HepG2 (cell line): ENCODE measurements at regions not wholly inside any gene's neighbourhood (a gene's known extent, or its start where the extent isn't known, plus 50 kb on each side); places are given as distances from the start of the nearest gene placed in this dataset.

Source experiments
- ATAC-seq: fragments of 200-7000 bp; cut with Tn5 transposase; 3 replicates; pipeline ENCODE4 v1.9.1; 2020; ENCODE audit warnings: mild to moderate bottlenecking, moderate library complexity
- BruUV-seq: library from RNA; stranded (reverse); fragments of 400-500 nt; replicated peaks from 2 replicates; lab custom pipeline; 2021; lab: Mats Ljungman, UMichigan
- CTCF ChIA-PET: fragments of 300-600 bp; formaldehyde crosslinking; extraction: SDS; loops from one replicate; lab custom pipeline; 2021; ENCODE audit warnings: low total read pairs, inconsistent platforms, low intra/inter-chr PET ratio; lab: Yijun Ruan, JAX
- POLR2A ChIA-PET: fragments of 350-600 bp; sonication (Branson Sonifier 250); formaldehyde crosslinking; loops from one replicate; lab custom pipeline; 2020; ENCODE audit warnings: antibody characterized with exemption, inconsistent platforms; lab: Yijun Ruan, JAX
- DNase-seq: peaks from one replicate; pipeline ENCODE4 v3.0.0-alpha.2; 2015; ENCODE audit warnings: low spot score
- FAIRE-seq: peaks from 3 replicates; lab custom pipeline; 2011; peaks lifted over from hg19 to GRCh38; lab: Jason Lieb, UNC
- H2AFZ ChIP-seq: one replicate; pipeline ENCODE4 v1.6.1; 2011; ENCODE audit warnings: low read length, inconsistent platforms
- H3K27ac ChIP-seq: fragments of 300-600 bp; 3 replicates; pipeline ENCODE4 v1.8.0; 2011; ENCODE audit warnings: mixed run types, mild to moderate bottlenecking, mixed read lengths, low read length, inconsistent platforms; ENCODE audit not compliant: insufficient read depth; ENCODE audit errors: extremely low read length
- H3K27me3 ChIP-seq, 2 experiments: fragments of 200-600 bp in 1 of 2; 2 replicates in 1 of 2; 3 replicates in 1 of 2; pipeline versions ENCODE4 v1.6.0 to v1.8.0; 2011; ENCODE audit warnings: low read length in 2 of 2, mild to moderate bottlenecking in 2 of 2, moderate library complexity in 2 of 2, inconsistent platforms in 1 of 2; ENCODE audit not compliant: insufficient read depth in 2 of 2, control insufficient read depth in 1 of 2
- H3K36me3 ChIP-seq, 2 experiments: fragments of 200-600 bp in 1 of 2; replicated peaks in 1 of 2; 2 replicates in 1 of 2; 3 replicates in 1 of 2; pipeline versions ENCODE4 v1.5.1 to v1.8.0; 2011; ENCODE audit warnings: low read length in 2 of 2, inconsistent platforms in 1 of 2; ENCODE audit not compliant: insufficient read depth in 2 of 2, control insufficient read depth in 1 of 2
- H3K4me1 ChIP-seq: 2 replicates; pipeline ENCODE4 v1.5.1; 2012; ENCODE audit warnings: low read length, inconsistent platforms; ENCODE audit not compliant: insufficient read depth
- H3K4me2 ChIP-seq: 2 replicates; pipeline ENCODE4 v1.6.0; 2011; ENCODE audit warnings: low read depth, low read length, inconsistent platforms
- H3K4me3 ChIP-seq, 3 experiments: fragments of 200-600 bp in 1 of 3; sonication (generic), shearing (Covaris generic) in 1 of 3; replicated peaks in 1 of 3; 2 replicates each; pipeline ENCODE4 v1.5.1; 2011 to 2016; ENCODE audit warnings: low read length in 3 of 3, inconsistent platforms in 2 of 3, low read depth in 2 of 3, mild to moderate bottlenecking in 2 of 3, control low read depth in 1 of 3, mixed read lengths in 1 of 3; ENCODE audit not compliant: insufficient read depth in 1 of 3
- H3K79me2 ChIP-seq: one replicate; pipeline ENCODE4 v1.6.1; 2011; ENCODE audit warnings: low read length, inconsistent platforms; ENCODE audit not compliant: insufficient read depth
- H3K9ac ChIP-seq: 2 replicates; pipeline ENCODE4 v1.6.0; 2011; ENCODE audit warnings: mild to moderate bottlenecking, low read depth, low read length, inconsistent platforms; ENCODE audit not compliant: insufficient read depth
- H3K9me3 ChIP-seq: 2 replicates; pipeline ENCODE4 v1.5.1; 2012; ENCODE audit warnings: mild to moderate bottlenecking, low read length
- H4K20me1 ChIP-seq: 2 replicates; pipeline ENCODE4 v1.6.0; 2011; ENCODE audit warnings: inconsistent platforms, mild to moderate bottlenecking, low read length, moderate library complexity; ENCODE audit not compliant: insufficient read depth
- ARNT ChIP-seq: fragments of 450-650 bp; IDR thresholded peaks from 2 replicates; pipeline ENCODE4 v1.6.1; 2017
- CBX5 ChIP-seq: sonication (generic); formaldehyde crosslinking; IDR thresholded peaks from 2 replicates; pipeline ENCODE4 v1.4.0; 2020; ENCODE audit warnings: missing genetic modification reagents, borderline replicate concordance
- HOXA5 ChIP-seq: sonication (generic); formaldehyde crosslinking; IDR thresholded peaks from 2 replicates; pipeline ENCODE4 v1.4.0; 2020; ENCODE audit warnings: missing genetic modification reagents
- MBD4 ChIP-seq: IDR thresholded peaks from 2 replicates; pipeline ENCODE4 v1.6.1; 2012; ENCODE audit warnings: low read length, inconsistent platforms, borderline replicate concordance
- MTF1 ChIP-seq: sonication (generic); formaldehyde crosslinking; IDR thresholded peaks from 2 replicates; pipeline ENCODE4 v1.5.0; 2020; ENCODE audit warnings: missing genetic modification reagents
- NFYC ChIP-seq: IDR thresholded peaks from 2 replicates; pipeline ENCODE4 v1.6.1; 2016; ENCODE audit warnings: missing genetic modification reagents, missing compliant biosample characterization
- RAD51 ChIP-seq: fragments of 450-650 bp; IDR thresholded peaks from 2 replicates; pipeline ENCODE4 v1.6.1; 2016; ENCODE audit warnings: borderline replicate concordance
- RBM22 ChIP-seq: fragments of 200-400 bp; formaldehyde crosslinking; optimal IDR thresholded peaks from 2 replicates; pipeline ENCODE3; 2017; ENCODE audit warnings: mild to moderate bottlenecking, low read length, moderate library complexity
- SNAPC2 ChIP-seq: sonication (generic); formaldehyde crosslinking; IDR thresholded peaks from 2 replicates; pipeline ENCODE4 v1.8.1; 2022; ENCODE audit warnings: mild to moderate bottlenecking, missing genetic modification reagents
- STAT5B ChIP-seq: sonication (generic); formaldehyde crosslinking; IDR thresholded peaks from 2 replicates; pipeline ENCODE4 v1.4.0; 2020; ENCODE audit warnings: missing genetic modification reagents
- ZNF225 ChIP-seq: sonication (generic); formaldehyde crosslinking; IDR thresholded peaks from 2 replicates; pipeline ENCODE4 v1.4.0; 2020; ENCODE audit warnings: mild to moderate bottlenecking, missing genetic modification reagents
- ZNF44 ChIP-seq: sonication (generic); formaldehyde crosslinking; IDR thresholded peaks from 2 replicates; pipeline ENCODE4 v1.5.1; 2020; ENCODE audit warnings: mild to moderate bottlenecking, missing genetic modification reagents
- ZNF556 ChIP-seq: sonication (generic); formaldehyde crosslinking; IDR thresholded peaks from 2 replicates; pipeline ENCODE4 v1.4.0; 2020; ENCODE audit warnings: mild to moderate bottlenecking, missing genetic modification reagents, borderline replicate concordance
- WGBS: methylation state at CpG from one replicate; pipeline ENCODE4 v1.1.6; 2017; ENCODE audit warnings: low lambda C conversion rate; 5-methylcytosine and 5-hydroxymethylcytosine counted together
- in situ Hi-C: cut with HindIII; loops from 2 replicates; pipeline ENCODE4 v1.10.0; 2017; ENCODE audit warnings: low pct_unique_long_range_greater_than_20kb; ENCODE audit not compliant: extremely low pct_ligation_motif_present
- intact Hi-C: fragments of 100-400 bp; cut with micrococcal nuclease; formaldehyde crosslinking; loops from one replicate; pipeline ENCODE4 v1.10.0; 2022; ENCODE audit not compliant: unreplicated experiment
- TF ChIP-seq, protein P1 (sequence below): sonication (generic); formaldehyde crosslinking; IDR thresholded peaks from 2 replicates; pipeline ENCODE4 v1.8.1; 2023; ENCODE audit warnings: mild to moderate bottlenecking, missing genetic modification reagents
- TF ChIP-seq, protein P2 (sequence below): sonication (generic); formaldehyde crosslinking; IDR thresholded peaks from 2 replicates; pipeline ENCODE4 v1.8.0; 2022; ENCODE audit warnings: mild to moderate bottlenecking, missing genetic modification reagents, moderate library complexity
- TF ChIP-seq, protein P3 (sequence below): IDR thresholded peaks from 2 replicates; pipeline ENCODE4 v1.6.1; 2016; ENCODE audit warnings: missing genetic modification reagents, missing compliant biosample characterization

DNA sequence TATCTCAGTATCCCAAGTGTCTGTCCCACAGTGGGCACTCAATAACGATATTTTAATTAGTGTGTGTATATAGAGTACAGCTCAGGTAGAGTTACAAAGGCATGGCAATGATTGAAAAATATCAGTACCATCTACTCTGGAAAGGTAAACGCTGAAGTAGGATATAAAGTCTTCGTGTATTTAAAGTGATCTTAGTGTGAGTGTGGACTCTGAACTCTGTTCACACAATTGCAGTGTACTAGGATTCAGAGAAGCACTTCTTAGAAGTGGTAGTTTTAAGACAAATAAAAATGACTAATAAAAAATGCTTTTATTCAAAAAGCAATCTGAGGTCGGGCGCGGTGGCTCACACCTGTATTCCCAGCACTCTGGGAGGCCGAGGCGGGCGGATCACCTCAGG lies 62.9 kb upstream of the RAP2B start:
- in situ Hi-C loops: no loop called here

More for the DNA sequence above, 62.9 kb upstream of the RAP2B start:
- POLR2A ChIA-PET: no interaction called here
- H4K20me1 ChIP-seq: no peaks in the 10 kb centered on the region
- H3K79me2 ChIP-seq: no peaks in the 10 kb centered on the region
- no peak overlapping the region for H3K9ac ChIP-seq
- H3K27ac ChIP-seq: no peak overlapping the region
- no peaks in the 10 kb centered on the region for H3K36me3 ChIP-seq
- no TSS peak for BruUV-seq
- H3K27me3 ChIP-seq: no peaks in the 10 kb centered on the region
- H3K4me2 ChIP-seq: no peak overlapping the region
- TF ChIP-seq MTF1 (no peak), SNAPC2 (CRISPR knock-in tag) (no peak), RBM22 (no peak), ZNF225 (no peak), HOXA5 (CRISPR knock-in tag) (no peak), ZNF44 (no peak), MBD4 (no peak), ZNF556 (CRISPR knock-in tag) (no peak), CBX5 (CRISPR knock-in tag) (no peak), NFYC (CRISPR knock-in tag) (no peak), RAD51 (no peak), ARNT (no peak), STAT5B (CRISPR knock-in tag) (no peak)
- TF ChIP-seq, protein P1, sequence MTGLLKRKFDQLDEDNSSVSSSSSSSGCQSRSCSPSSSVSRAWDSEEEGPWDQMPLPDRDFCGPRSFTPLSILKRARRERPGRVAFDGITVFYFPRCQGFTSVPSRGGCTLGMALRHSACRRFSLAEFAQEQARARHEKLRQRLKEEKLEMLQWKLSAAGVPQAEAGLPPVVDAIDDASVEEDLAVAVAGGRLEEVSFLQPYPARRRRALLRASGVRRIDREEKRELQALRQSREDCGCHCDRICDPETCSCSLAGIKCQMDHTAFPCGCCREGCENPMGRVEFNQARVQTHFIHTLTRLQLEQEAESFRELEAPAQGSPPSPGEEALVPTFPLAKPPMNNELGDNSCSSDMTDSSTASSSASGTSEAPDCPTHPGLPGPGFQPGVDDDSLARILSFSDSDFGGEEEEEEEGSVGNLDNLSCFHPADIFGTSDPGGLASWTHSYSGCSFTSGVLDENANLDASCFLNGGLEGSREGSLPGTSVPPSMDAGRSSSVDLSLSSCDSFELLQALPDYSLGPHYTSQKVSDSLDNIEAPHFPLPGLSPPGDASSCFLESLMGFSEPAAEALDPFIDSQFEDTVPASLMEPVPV (CRISPR knock-in tag): no peak
- TF ChIP-seq, protein P2, sequence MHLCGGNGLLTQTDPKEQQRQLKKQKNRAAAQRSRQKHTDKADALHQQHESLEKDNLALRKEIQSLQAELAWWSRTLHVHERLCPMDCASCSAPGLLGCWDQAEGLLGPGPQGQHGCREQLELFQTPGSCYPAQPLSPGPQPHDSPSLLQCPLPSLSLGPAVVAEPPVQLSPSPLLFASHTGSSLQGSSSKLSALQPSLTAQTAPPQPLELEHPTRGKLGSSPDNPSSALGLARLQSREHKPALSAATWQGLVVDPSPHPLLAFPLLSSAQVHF (CRISPR knock-in tag): no peak
- TF ChIP-seq, protein P3, sequence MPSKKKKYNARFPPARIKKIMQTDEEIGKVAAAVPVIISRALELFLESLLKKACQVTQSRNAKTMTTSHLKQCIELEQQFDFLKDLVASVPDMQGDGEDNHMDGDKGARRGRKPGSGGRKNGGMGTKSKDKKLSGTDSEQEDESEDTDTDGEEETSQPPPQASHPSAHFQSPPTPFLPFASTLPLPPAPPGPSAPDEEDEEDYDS: no peak
- H3K4me3 ChIP-seq: no peak overlapping the region
- FAIRE-seq (no peak), DNase-seq (no peak), ATAC-seq (no peak)
- intact Hi-C loops: loop anchor here (5.0 kb wide), 1 partner anchor 63 kb away; the partner anchor contains the start of gene RAP2B
- no peaks in the 10 kb centered on the region for H3K9me3 ChIP-seq
- H2AFZ ChIP-seq: no peak overlapping the region
- WGBS: 57% methylated on average over 9 of the region's 9 CpGs
- 0 out of 2 replicates have a peak, but pooled peaks cover 6% of the 10 kb centered on the region for H3K4me1 ChIP-seq
- CTCF ChIA-PET: no interaction called here
